Neutrophil (primary cell): ENCODE measurements at regions not wholly inside any gene's neighbourhood (a gene's known extent, or its start where the extent isn't known, plus 50 kb on each side); places are given as distances from the start of the nearest gene placed in this dataset.

Experiments used
- H3K27ac ChIP-seq: fragments of 200-600 bp; sonication (generic); 2 replicates; pipeline ENCODE4 v1.5.1; 2016; ENCODE audit warnings: mild to moderate bottlenecking, moderate library complexity
- H3K27me3 ChIP-seq: fragments of 200-600 bp; sonication (generic); 2 replicates; pipeline ENCODE4 v1.6.0; 2016; ENCODE audit warnings: mild to moderate bottlenecking
- H3K36me3 ChIP-seq: fragments of 200-600 bp; sonication (generic); 2 replicates; pipeline ENCODE4 v1.5.1; 2017
- H3K4me1 ChIP-seq, 2 experiments: fragments of 200-600 bp in 1 of 2; sonication (generic) in 1 of 2; 1 replicate in 1 of 2; 2 replicates in 1 of 2; pipeline versions ENCODE4 v1.5.1 to v1.6.1; 2013 to 2016; ENCODE audit warnings: low read depth in 1 of 2, low read length in 1 of 2, mild to moderate bottlenecking in 1 of 2, moderate library complexity in 1 of 2; ENCODE audit not compliant: control insufficient read depth in 1 of 2, insufficient read depth in 1 of 2
- H3K4me3 ChIP-seq, 2 experiments: fragments of 200-600 bp in 1 of 2; sonication (generic) in 1 of 2; 1 replicate in 1 of 2; 2 replicates in 1 of 2; pipeline ENCODE4 v1.5.1; 2013 to 2016; ENCODE audit warnings: low read depth in 1 of 2, low read length in 1 of 2, mild to moderate bottlenecking in 1 of 2, moderate library complexity in 1 of 2
- H3K9me3 ChIP-seq: fragments of 200-600 bp; sonication (generic); 2 replicates; pipeline ENCODE4 v1.5.1; 2016
- TF ChIP-seq, protein P1 (sequence below): fragments of 200-600 bp; sonication (generic); IDR thresholded peaks from 2 replicates; pipeline ENCODE4 v1.5.1; 2016; ENCODE audit warnings: antibody characterized with exemption

DNA sequence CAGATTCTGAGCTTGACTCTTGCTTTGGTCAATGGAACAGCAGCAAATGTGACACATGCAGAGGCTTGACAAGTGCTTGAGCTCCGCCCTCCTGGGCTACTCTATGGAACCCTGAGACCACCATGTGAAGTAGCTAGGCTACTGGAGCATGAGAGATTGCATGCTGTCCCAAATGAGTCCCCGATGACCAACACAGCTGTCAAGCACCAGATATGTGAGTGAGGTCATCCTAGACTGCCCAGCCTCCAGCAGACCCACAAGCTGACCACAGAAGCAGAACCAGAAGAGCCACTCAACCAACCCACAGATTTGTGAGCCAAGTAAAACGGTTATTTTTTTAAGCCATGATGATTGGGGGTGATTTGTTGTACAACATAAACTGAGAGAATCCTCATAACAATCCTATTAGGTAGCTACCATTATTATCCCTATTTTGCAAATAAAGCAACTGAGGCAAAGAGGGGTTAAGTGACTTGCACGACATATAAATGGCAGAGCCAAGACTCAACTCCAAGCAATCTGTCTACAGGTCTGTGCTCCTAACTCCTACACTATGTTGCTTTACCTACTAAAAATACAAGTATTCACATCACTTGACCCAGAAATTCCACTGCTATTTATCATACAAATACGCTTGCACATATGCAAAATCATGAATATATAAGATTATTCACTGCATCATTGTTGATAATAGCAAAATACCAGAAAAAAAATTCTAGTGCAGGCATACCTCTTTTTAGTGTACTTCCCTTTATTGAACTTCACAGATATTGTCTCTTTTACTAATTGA lies 136.2 kb downstream of the NDUFA12 start:
- Histone ChIP-seq H3K4me1 (no peaks in the 10 kb centered on the region), H3K27me3 (peaks cover 39% of the 10 kb centered on the region), H3K27ac (no peak overlapping the region), H3K4me3 (no peak overlapping the region), H3K36me3 (no peaks in the 10 kb centered on the region), H3K9me3 (no peaks in the 10 kb centered on the region)
- TF ChIP-seq, protein P1, sequence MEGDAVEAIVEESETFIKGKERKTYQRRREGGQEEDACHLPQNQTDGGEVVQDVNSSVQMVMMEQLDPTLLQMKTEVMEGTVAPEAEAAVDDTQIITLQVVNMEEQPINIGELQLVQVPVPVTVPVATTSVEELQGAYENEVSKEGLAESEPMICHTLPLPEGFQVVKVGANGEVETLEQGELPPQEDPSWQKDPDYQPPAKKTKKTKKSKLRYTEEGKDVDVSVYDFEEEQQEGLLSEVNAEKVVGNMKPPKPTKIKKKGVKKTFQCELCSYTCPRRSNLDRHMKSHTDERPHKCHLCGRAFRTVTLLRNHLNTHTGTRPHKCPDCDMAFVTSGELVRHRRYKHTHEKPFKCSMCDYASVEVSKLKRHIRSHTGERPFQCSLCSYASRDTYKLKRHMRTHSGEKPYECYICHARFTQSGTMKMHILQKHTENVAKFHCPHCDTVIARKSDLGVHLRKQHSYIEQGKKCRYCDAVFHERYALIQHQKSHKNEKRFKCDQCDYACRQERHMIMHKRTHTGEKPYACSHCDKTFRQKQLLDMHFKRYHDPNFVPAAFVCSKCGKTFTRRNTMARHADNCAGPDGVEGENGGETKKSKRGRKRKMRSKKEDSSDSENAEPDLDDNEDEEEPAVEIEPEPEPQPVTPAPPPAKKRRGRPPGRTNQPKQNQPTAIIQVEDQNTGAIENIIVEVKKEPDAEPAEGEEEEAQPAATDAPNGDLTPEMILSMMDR, result no peak

DNA sequence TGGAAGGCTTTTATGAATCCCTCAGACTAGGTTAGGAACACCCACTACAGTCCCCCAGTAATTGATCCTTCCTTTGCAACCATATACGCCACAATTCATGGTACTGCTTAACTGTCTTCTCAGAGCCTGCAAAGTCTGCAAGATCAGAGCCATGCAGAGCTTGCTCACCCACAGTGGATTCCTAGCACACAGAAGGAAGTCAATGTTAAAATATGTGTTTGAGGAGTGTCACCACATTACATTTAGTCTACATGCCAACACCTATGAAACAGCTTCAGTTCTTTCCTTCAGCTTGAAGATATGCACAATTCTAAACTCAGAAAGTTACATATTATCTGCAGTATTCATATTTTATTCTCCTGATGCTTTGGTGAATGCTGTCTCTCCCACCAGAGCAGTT lies 138.5 kb downstream of the NDUFA12 start:
- H3K36me3 ChIP-seq, result no peaks in the 10 kb centered on the region
- no peak overlapping the region for H3K4me3 ChIP-seq
- H3K27ac ChIP-seq, result no peak overlapping the region
- no peaks in the 10 kb centered on the region for H3K4me1 ChIP-seq
- no peaks in the 10 kb centered on the region for H3K9me3 ChIP-seq
- TF ChIP-seq, protein P1, result no peak
- H3K27me3 ChIP-seq, result peaks cover 25% of the 10 kb centered on the region

DNA sequence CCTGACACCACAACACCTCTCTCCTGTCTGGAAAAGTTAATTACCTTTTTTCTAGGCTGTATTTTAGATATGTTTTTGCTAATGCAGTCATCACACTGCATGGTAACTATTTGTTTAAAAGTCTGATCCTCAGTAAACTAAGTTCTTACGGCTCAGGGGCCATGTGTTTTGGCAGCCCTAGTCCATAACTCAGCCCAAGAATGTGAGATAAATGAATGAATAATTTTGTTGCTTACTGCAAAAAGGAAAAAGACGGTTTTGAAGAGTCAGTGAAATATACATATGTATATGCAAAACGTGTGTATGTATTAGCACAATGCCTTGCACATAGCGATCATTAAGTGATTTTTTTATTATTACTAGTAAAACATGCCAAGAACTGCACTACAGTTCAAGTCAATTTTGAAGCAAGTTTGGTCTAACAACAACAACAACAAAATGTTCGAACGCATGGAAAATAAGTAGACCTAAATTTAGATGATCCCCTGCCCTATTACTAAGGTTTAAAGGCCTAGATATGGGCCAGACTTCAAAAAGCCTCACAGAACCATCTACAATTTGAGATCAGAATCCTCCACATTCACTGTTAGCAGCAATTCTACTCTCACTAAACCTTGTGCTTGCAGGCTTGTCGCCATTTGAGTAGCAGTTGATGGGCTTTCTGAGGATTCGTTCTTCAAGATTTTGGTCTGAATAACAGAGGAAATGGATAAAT lies 140.0 kb downstream of the NDUFA12 start:
- TF ChIP-seq, protein P1, result no peak
- H3K9me3 ChIP-seq, result no peaks in the 10 kb centered on the region
- peaks cover 23% of the 10 kb centered on the region for H3K27me3 ChIP-seq

DNA sequence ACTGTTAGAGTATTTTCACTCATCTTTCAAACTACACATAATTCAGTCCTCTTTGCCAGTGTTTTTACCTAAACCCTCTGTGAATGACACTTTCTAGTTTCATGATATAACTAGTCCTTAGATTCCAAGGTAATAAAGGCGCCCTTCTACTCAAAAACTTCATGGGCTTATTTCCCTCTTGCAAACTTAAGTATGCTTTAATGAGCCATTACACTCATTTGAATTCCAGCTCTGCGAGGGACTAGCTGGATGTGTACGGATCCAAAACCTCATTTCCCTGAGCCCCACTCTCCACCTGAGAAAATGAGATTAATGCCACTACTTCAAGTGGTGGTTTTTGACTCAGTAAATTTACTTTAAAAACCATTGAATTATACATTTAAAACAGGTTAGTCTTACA lies 141.1 kb downstream of the NDUFA12 start:
- Histone ChIP-seq H3K9me3 (no peaks in the 10 kb centered on the region), H3K27ac (no peak overlapping the region), H3K27me3 (peaks cover 21% of the 10 kb centered on the region), H3K36me3 (no peaks in the 10 kb centered on the region), H3K4me1 (no peaks in the 10 kb centered on the region), H3K4me3 (no peak overlapping the region)
- TF ChIP-seq, protein P1, result no peak

More for the DNA sequence above, 140.0 kb downstream of the NDUFA12 start:
- no peak overlapping the region for H3K4me3 ChIP-seq
- no peaks in the 10 kb centered on the region for H3K36me3 ChIP-seq
- H3K27ac ChIP-seq, result no peak overlapping the region
- no peaks in the 10 kb centered on the region for H3K4me1 ChIP-seq

DNA sequence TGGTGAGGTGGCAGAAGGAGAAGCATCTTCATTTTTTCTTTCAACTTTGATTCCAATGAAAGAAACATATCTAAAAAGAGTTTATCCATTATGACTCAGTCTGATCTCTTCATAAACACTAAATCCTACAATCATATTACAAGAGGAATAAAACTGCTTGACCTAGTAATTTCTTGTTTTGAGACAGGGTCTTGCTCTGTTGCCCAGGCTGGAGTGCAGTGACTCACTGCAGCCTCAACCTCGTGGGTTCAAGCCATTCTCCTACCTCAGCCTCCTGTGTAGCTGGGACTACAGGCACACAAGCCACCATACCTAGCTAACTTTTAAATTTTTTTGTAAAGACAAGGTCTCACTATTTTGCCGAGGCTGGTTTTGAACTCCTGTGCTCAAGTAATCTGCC lies 147.2 kb downstream of the NDUFA12 start:
- H3K36me3 ChIP-seq, result no peaks in the 10 kb centered on the region
- H3K4me1 ChIP-seq, result peaks cover 0 to 9% of the 10 kb centered on the region in 2 experiments
- H3K27ac ChIP-seq, result no peak overlapping the region
- no peaks in the 10 kb centered on the region for H3K9me3 ChIP-seq
- H3K27me3 ChIP-seq, result peaks cover 32% of the 10 kb centered on the region
- no peak overlapping the region for H3K4me3 ChIP-seq
- TF ChIP-seq, protein P1, result no peak
